H7 (cell line): ENCODE measurements at regions not wholly inside any gene's neighbourhood (a gene's known extent, or its start where the extent isn't known, plus 50 kb on each side); places are given as distances from the start of the nearest gene placed in this dataset.

Experiments
- DNase-seq: peaks from one replicate; pipeline ENCODE4 v3.0.0; 2012
- H3K27me3 ChIP-seq: 2 replicates; pipeline ENCODE4 v1.6.0; 2011; ENCODE audit warnings: mild to moderate bottlenecking, low read length; ENCODE audit not compliant: control insufficient read depth, insufficient read depth
- H3K36me3 ChIP-seq: replicated peaks from 2 replicates; pipeline ENCODE4 v1.5.1; 2011; ENCODE audit warnings: low read length; ENCODE audit not compliant: control insufficient read depth, insufficient read depth
- H3K4me3 ChIP-seq: 2 replicates; pipeline ENCODE4 v1.5.1; 2011; ENCODE audit warnings: low read depth, mild to moderate bottlenecking, control low read depth, low read length, moderate library complexity; ENCODE audit not compliant: insufficient read depth

- Histone ChIP-seq H3K4me3 (no peak overlapping the region), H3K36me3 (no peaks in the 10 kb centered on the region), H3K27me3 (no peaks in the 10 kb centered on the region)
- DNase-seq, result no peak
These were observed 712.6 kb upstream of the TBX3 start for GRCh38 chr12:115396567-115396966.

GRCh38 chr12:115394496-115395220 is 710.7 kb upstream of the TBX3 start:
- Histone ChIP-seq H3K4me3 (no peak overlapping the region), H3K36me3 (no peaks in the 10 kb centered on the region), H3K27me3 (no peaks in the 10 kb centered on the region)
- no peak for DNase-seq

GRCh38 chr12:115388139-115388538 is 704.2 kb upstream of the TBX3 start:
- no peaks in the 10 kb centered on the region for H3K36me3 ChIP-seq
- DNase-seq, result no peak
- H3K27me3 ChIP-seq, result no peaks in the 10 kb centered on the region
- no peak overlapping the region for H3K4me3 ChIP-seq

GRCh38 chr12:115387467-115387901 is 703.5 kb upstream of the TBX3 start:
- no peaks in the 10 kb centered on the region for H3K36me3 ChIP-seq
- H3K27me3 ChIP-seq, result no peaks in the 10 kb centered on the region
- no peak overlapping the region for H3K4me3 ChIP-seq
- peak; percentile 15 for DNase-seq

GRCh38 chr12:115386946-115387345 is 703.0 kb upstream of the TBX3 start:
- no peaks in the 10 kb centered on the region for H3K27me3 ChIP-seq
- DNase-seq, result no peak
- no peaks in the 10 kb centered on the region for H3K36me3 ChIP-seq
- no peak overlapping the region for H3K4me3 ChIP-seq

- no peak for DNase-seq
- H3K36me3 ChIP-seq, result no peaks in the 10 kb centered on the region
- H3K4me3 ChIP-seq, result no peak overlapping the region
- no peaks in the 10 kb centered on the region for H3K27me3 ChIP-seq
These were observed 701.2 kb upstream of the TBX3 start for GRCh38 chr12:115385141-115385540.

- DNase-seq, result no peak
- H3K4me3 ChIP-seq, result no peak overlapping the region
- no peaks in the 10 kb centered on the region for H3K27me3 ChIP-seq
- no peaks in the 10 kb centered on the region for H3K36me3 ChIP-seq
These were observed 700.4 kb upstream of the TBX3 start for GRCh38 chr12:115384391-115384790.

GRCh38 chr12:115383668-115384067 is 699.7 kb upstream of the TBX3 start:
- Histone ChIP-seq H3K27me3 (no peaks in the 10 kb centered on the region), H3K4me3 (no peak overlapping the region), H3K36me3 (no peaks in the 10 kb centered on the region)
- no peak for DNase-seq

GRCh38 chr12:115382681-115383080 is 698.7 kb upstream of the TBX3 start:
- no peak for DNase-seq
- no peaks in the 10 kb centered on the region for H3K27me3 ChIP-seq
- H3K4me3 ChIP-seq, result no peak overlapping the region
- no peaks in the 10 kb centered on the region for H3K36me3 ChIP-seq

- no peaks in the 10 kb centered on the region for H3K27me3 ChIP-seq
- no peak for DNase-seq
- no peak overlapping the region for H3K4me3 ChIP-seq
- H3K36me3 ChIP-seq, result no peaks in the 10 kb centered on the region
These were observed 696.7 kb upstream of the TBX3 start for GRCh38 chr12:115380546-115381120.

GRCh38 chr12:115378291-115378690 is 694.3 kb upstream of the TBX3 start:
- Histone ChIP-seq H3K4me3 (no peak overlapping the region), H3K27me3 (no peaks in the 10 kb centered on the region), H3K36me3 (no peaks in the 10 kb centered on the region)
- DNase-seq, result no peak

- H3K27me3 ChIP-seq, result no peaks in the 10 kb centered on the region
- no peak overlapping the region for H3K4me3 ChIP-seq
- no peaks in the 10 kb centered on the region for H3K36me3 ChIP-seq
- DNase-seq, result no peak
These were observed 693.8 kb upstream of the TBX3 start for GRCh38 chr12:115377779-115378178.

- Histone ChIP-seq H3K4me3 (no peak overlapping the region), H3K36me3 (no peaks in the 10 kb centered on the region), H3K27me3 (no peaks in the 10 kb centered on the region)
- no peak for DNase-seq
These were observed 693.3 kb upstream of the TBX3 start for GRCh38 chr12:115377230-115377629.

GRCh38 chr12:115375186-115375991 is 691.4 kb upstream of the TBX3 start:
- DNase-seq, result no peak

More at GRCh38 chr12:115375186-115375991, 691.4 kb upstream of the TBX3 start:
- H3K4me3 ChIP-seq, result no peak overlapping the region
- H3K27me3 ChIP-seq, result no peaks in the 10 kb centered on the region; the same call in 1 of the 2 replicates
- H3K36me3 ChIP-seq, result no peaks in the 10 kb centered on the region
